ENCODE measurements at regions not wholly inside any gene's neighbourhood (a gene's known extent, or its start where the extent isn't known, plus 50 kb on each side); places are given as distances from the start of the nearest gene placed in this dataset.
A peak's percentile ranks its signal among the peaks of the same experiment; 100 is the strongest.

DNA sequence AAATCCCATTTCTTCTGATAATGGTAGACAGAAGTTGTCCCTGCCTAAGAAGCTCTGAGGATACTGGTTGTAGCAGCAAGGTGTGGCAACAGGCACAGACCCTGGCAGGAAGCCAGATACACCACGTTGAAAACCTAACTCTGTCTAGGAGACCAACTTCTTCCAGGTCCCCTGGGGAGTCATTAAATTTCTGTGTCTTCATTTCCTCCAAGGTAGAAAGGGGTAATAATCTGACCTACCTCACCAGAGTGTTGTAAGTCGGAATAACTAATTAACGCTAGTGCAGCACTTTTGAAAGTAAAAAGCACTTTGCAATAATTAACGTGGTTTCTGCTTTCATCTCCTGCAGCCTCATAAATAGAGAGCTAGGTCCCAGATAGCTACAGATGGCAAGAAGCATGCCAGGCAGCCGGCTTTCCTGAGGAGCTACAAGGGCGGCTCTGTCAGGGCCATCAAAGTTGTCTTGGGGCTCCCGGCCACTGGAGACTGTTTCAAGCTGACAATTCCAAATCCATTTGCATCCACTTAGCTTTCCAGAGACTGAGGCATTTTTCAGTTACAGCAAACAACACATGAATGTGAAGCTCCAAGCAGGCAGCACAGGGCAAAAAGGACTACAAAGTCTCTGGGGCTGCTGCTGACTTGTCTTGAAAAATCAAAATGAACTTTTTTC, 176.2 kb downstream of the FOXO1 start (continued):
- TF ChIP-seq SPI1 (IDR thresholded peaks at IDR 0.05; ENCODE audit: borderline replicate concordance, insufficient read depth, low read depth, low read length), result no peak
- TF ChIP-seq ZBED1 (IDR thresholded peaks at IDR 0.05; ENCODE audit: borderline replicate concordance), result no peak
- no peak for TF ChIP-seq HDGF (IDR thresholded peaks at IDR 0.05)
- TF ChIP-seq BMI1 (IDR thresholded peaks at IDR 0.05; ENCODE audit: borderline replicate concordance), result no peak
- TF ChIP-seq STAT1 (conservative IDR thresholded peaks at IDR 0.05), result no peak
- TF ChIP-seq, protein P1, sequence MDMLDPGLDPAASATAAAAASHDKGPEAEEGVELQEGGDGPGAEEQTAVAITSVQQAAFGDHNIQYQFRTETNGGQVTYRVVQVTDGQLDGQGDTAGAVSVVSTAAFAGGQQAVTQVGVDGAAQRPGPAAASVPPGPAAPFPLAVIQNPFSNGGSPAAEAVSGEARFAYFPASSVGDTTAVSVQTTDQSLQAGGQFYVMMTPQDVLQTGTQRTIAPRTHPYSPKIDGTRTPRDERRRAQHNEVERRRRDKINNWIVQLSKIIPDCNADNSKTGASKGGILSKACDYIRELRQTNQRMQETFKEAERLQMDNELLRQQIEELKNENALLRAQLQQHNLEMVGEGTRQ (IDR thresholded peaks at IDR 0.05; ENCODE audit: borderline replicate concordance, low read depth, low read length), result no peak
- TF ChIP-seq, protein P2, sequence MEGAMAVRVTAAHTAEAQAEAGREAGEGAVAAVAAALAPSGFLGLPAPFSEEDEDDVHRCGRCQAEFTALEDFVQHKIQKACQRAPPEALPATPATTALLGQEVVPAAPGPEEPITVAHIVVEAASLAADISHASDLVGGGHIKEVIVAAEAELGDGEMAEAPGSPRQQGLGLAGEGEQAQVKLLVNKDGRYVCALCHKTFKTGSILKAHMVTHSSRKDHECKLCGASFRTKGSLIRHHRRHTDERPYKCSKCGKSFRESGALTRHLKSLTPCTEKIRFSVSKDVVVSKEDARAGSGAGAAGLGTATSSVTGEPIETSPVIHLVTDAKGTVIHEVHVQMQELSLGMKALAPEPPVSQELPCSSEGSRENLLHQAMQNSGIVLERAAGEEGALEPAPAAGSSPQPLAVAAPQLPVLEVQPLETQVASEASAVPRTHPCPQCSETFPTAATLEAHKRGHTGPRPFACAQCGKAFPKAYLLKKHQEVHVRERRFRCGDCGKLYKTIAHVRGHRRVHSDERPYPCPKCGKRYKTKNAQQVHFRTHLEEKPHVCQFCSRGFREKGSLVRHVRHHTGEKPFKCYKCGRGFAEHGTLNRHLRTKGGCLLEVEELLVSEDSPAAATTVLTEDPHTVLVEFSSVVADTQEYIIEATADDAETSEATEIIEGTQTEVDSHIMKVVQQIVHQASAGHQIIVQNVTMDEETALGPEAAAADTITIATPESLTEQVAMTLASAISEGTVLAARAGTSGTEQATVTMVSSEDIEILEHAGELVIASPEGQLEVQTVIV (IDR thresholded peaks at IDR 0.05; ENCODE audit: borderline replicate concordance, partially characterized antibody), result no peak
- TF ChIP-seq FOXM1 (IDR thresholded peaks at IDR 0.05; ENCODE audit: low read depth, low read length), result no peak
- no peak for TF ChIP-seq CHD4 (IDR thresholded peaks at IDR 0.05)
- TF ChIP-seq, protein P3, sequence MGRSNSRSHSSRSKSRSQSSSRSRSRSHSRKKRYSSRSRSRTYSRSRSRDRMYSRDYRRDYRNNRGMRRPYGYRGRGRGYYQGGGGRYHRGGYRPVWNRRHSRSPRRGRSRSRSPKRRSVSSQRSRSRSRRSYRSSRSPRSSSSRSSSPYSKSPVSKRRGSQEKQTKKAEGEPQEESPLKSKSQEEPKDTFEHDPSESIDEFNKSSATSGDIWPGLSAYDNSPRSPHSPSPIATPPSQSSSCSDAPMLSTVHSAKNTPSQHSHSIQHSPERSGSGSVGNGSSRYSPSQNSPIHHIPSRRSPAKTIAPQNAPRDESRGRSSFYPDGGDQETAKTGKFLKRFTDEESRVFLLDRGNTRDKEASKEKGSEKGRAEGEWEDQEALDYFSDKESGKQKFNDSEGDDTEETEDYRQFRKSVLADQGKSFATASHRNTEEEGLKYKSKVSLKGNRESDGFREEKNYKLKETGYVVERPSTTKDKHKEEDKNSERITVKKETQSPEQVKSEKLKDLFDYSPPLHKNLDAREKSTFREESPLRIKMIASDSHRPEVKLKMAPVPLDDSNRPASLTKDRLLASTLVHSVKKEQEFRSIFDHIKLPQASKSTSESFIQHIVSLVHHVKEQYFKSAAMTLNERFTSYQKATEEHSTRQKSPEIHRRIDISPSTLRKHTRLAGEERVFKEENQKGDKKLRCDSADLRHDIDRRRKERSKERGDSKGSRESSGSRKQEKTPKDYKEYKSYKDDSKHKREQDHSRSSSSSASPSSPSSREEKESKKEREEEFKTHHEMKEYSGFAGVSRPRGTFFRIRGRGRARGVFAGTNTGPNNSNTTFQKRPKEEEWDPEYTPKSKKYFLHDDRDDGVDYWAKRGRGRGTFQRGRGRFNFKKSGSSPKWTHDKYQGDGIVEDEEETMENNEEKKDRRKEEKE (IDR thresholded peaks at IDR 0.05), result no peak
- TF ChIP-seq ATF7 (IDR thresholded peaks at IDR 0.05; ENCODE audit: low read depth), result no peak
- TF ChIP-seq SIN3A (IDR thresholded peaks at IDR 0.05; ENCODE audit: low read depth, low read length), result no peak
- TF ChIP-seq, protein P4, sequence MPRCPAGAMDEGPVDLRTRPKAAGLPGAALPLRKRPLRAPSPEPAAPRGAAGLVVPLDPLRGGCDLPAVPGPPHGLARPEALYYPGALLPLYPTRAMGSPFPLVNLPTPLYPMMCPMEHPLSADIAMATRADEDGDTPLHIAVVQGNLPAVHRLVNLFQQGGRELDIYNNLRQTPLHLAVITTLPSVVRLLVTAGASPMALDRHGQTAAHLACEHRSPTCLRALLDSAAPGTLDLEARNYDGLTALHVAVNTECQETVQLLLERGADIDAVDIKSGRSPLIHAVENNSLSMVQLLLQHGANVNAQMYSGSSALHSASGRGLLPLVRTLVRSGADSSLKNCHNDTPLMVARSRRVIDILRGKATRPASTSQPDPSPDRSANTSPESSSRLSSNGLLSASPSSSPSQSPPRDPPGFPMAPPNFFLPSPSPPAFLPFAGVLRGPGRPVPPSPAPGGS (IDR thresholded peaks at IDR 0.05; ENCODE audit: borderline replicate concordance, insufficient read depth, low read depth, low read length, poor library complexity, severe bottlenecking), result no peak
- TF ChIP-seq, protein P5, sequence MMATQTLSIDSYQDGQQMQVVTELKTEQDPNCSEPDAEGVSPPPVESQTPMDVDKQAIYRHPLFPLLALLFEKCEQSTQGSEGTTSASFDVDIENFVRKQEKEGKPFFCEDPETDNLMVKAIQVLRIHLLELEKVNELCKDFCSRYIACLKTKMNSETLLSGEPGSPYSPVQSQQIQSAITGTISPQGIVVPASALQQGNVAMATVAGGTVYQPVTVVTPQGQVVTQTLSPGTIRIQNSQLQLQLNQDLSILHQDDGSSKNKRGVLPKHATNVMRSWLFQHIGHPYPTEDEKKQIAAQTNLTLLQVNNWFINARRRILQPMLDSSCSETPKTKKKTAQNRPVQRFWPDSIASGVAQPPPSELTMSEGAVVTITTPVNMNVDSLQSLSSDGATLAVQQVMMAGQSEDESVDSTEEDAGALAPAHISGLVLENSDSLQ (IDR thresholded peaks at IDR 0.05), result no peak
- no peak for TF ChIP-seq LARP7 (IDR thresholded peaks at IDR 0.05)
- no peak for TF ChIP-seq NFYB (IDR thresholded peaks at IDR 0.05; ENCODE audit: insufficient read depth, low read depth, low read length)
- TF ChIP-seq, protein P6, sequence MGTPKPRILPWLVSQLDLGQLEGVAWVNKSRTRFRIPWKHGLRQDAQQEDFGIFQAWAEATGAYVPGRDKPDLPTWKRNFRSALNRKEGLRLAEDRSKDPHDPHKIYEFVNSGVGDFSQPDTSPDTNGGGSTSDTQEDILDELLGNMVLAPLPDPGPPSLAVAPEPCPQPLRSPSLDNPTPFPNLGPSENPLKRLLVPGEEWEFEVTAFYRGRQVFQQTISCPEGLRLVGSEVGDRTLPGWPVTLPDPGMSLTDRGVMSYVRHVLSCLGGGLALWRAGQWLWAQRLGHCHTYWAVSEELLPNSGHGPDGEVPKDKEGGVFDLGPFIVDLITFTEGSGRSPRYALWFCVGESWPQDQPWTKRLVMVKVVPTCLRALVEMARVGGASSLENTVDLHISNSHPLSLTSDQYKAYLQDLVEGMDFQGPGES (IDR thresholded peaks at IDR 0.05), result no peak
- no peak for TF ChIP-seq EGR1 (IDR thresholded peaks at IDR 0.05; ENCODE audit: borderline replicate concordance in 1 of 2, low read depth in 2 of 2, low read length in 2 of 2)
- TF ChIP-seq RFX5 (IDR thresholded peaks at IDR 0.05; ENCODE audit: low read depth, low read length), result no peak
- peak; percentile 56 to 76 for TF ChIP-seq IKZF2 (IDR thresholded peaks at IDR 0.05)
- no peak for TF ChIP-seq SMARCA5 (IDR thresholded peaks at IDR 0.05)
